GM23338 (cell line): ENCODE measurements at regions not wholly inside any gene's neighbourhood (a gene's known extent, or its start where the extent isn't known, plus 50 kb on each side); places are given as distances from the start of the nearest gene placed in this dataset.

Experiments used
- CREB1 ChIP-seq: fragments of 250-450 bp; sonication (Bioruptor Pico); IDR thresholded peaks from 2 replicates; pipeline ENCODE4 v1.5.0; 2020; ENCODE audit warnings: low read depth, mild to moderate bottlenecking, moderate library complexity
- CTCF ChIP-seq, 2 experiments: fragments of 200-600 bp in 1 of 2; sonication (generic) in 1 of 2; conservative IDR thresholded peaks; 2 replicates each; pipeline versions ENCODE4 v1.5.1 to v1.6.1; 2016 to 2017; ENCODE audit warnings: antibody characterized with exemption in 2 of 2, low read depth in 2 of 2, mild to moderate bottlenecking in 2 of 2, moderate library complexity in 1 of 2
- ETS1 ChIP-seq: IDR thresholded peaks from 2 replicates; pipeline ENCODE4 v1.6.1; 2016; ENCODE audit warnings: antibody characterized with exemption
- EZH2 ChIP-seq: fragments of 200-600 bp; sonication (generic); IDR thresholded peaks from one replicate; pipeline ENCODE4 v1.8.0; 2017; ENCODE audit warnings: antibody characterized with exemption, mild to moderate bottlenecking, low read depth; ENCODE audit not compliant: unreplicated experiment
- EZH2phosphoT487 ChIP-seq: fragments of 200-600 bp; sonication (generic); IDR thresholded peaks from one replicate; pipeline ENCODE4 v1.8.1; 2018; ENCODE audit warnings: antibody characterized with exemption; ENCODE audit not compliant: unreplicated experiment
- JUNB ChIP-seq: IDR thresholded peaks from one replicate; pipeline ENCODE4 v1.6.1; 2016; ENCODE audit warnings: antibody characterized with exemption; ENCODE audit not compliant: unreplicated experiment
- NANOG ChIP-seq: IDR thresholded peaks from 2 replicates; pipeline ENCODE4 v1.6.1; 2016; ENCODE audit warnings: antibody characterized with exemption, borderline replicate concordance
- POLR2AphosphoS5 ChIP-seq: IDR thresholded peaks from 2 replicates; pipeline ENCODE4 v1.6.1; 2016; ENCODE audit warnings: antibody characterized with exemption, low read depth
- REST ChIP-seq: IDR thresholded peaks from one replicate; pipeline ENCODE4 v1.6.1; 2018; ENCODE audit warnings: antibody characterized with exemption; ENCODE audit not compliant: unreplicated experiment
- STAT1 ChIP-seq: IDR thresholded peaks from one replicate; pipeline ENCODE4 v1.6.1; 2016; ENCODE audit warnings: antibody characterized with exemption; ENCODE audit not compliant: unreplicated experiment
- ZNF114 ChIP-seq: fragments of 250-450 bp; sonication (Bioruptor Pico); IDR thresholded peaks from 2 replicates; pipeline ENCODE4 v1.5.0; 2020; ENCODE audit warnings: mild to moderate bottlenecking, moderate library complexity
- ZNF331 ChIP-seq: fragments of 250-450 bp; sonication (Bioruptor Pico); IDR thresholded peaks from 2 replicates; pipeline ENCODE4 v1.5.0; 2020; ENCODE audit warnings: low read depth, mild to moderate bottlenecking, moderate library complexity
- ZNF462 ChIP-seq: fragments of 250-450 bp; sonication (Bioruptor Pico); IDR thresholded peaks from 2 replicates; pipeline ENCODE4 v1.5.0; 2020; ENCODE audit warnings: mild to moderate bottlenecking, moderate library complexity

GRCh38 chr1:83799594-83799993, 199.3 kb downstream of the TTLL7 start:
- TF ChIP-seq NANOG (no peak), POLR2AphosphoS5 (no peak), CTCF (conservative IDR thresholded peaks at IDR 0.05; ENCODE audit: low read depth in 2 of 2) (no peak), EZH2 (no peak), JUNB (no peak), EZH2phosphoT487 (no peak), REST (no peak), CREB1 (CRISPR knock-in tag) (no peak), ZNF114 (no peak), STAT1 (no peak), ETS1 (no peak), ZNF331 (CRISPR knock-in tag) (no peak), ZNF462 (CRISPR knock-in tag) (no peak)
